ENCODE measurements at regions not wholly inside any gene's neighbourhood (a gene's known extent, or its start where the extent isn't known, plus 50 kb on each side); places are given as distances from the start of the nearest gene placed in this dataset.

- TF ChIP-seq EZH2 (IDR thresholded peaks at IDR 0.05; ENCODE audit: insufficient read depth, poor library complexity, severe bottlenecking), result no peak
- TF ChIP-seq EZH2phosphoT487 (IDR thresholded peaks at IDR 0.05; ENCODE audit: insufficient read depth, low read depth), result no peak
Observed at GRCh38 chr4:66911880-66912279, 633.4 kb downstream of the CENPC start.

Measured in GM23248 (cell line).